Astrocyte (in vitro differentiated cells and primary cell): ENCODE measurements at regions not wholly inside any gene's neighbourhood (a gene's known extent, or its start where the extent isn't known, plus 50 kb on each side); places are given as distances from the start of the nearest gene placed in this dataset.

Source experiments
- DNase-seq: peaks from one replicate; pipeline ENCODE4 v3.0.0-alpha.2; 2010; ENCODE audit warnings: low read depth
- FAIRE-seq: peaks from 2 replicates; lab custom pipeline; 2011; peaks lifted over from hg19 to GRCh38; lab: Jason Lieb, UNC
- H2AFZ ChIP-seq: 2 replicates; pipeline ENCODE4 v1.6.0; 2012; ENCODE audit warnings: low read depth, low read length, inconsistent platforms
- H3K27ac ChIP-seq: 2 replicates; pipeline ENCODE4 v1.5.1; 2011; ENCODE audit warnings: low read depth, low read length, inconsistent platforms
- H3K27me3 ChIP-seq: 2 replicates; pipeline ENCODE4 v1.6.0; 2011; ENCODE audit warnings: low read length, inconsistent platforms; ENCODE audit not compliant: insufficient read depth
- H3K36me3 ChIP-seq: 2 replicates; pipeline ENCODE4 v1.5.1; 2011; ENCODE audit warnings: low read length, inconsistent platforms; ENCODE audit not compliant: insufficient read depth
- H3K4me1 ChIP-seq: 2 replicates; pipeline ENCODE4 v1.5.1; 2011; ENCODE audit warnings: low read length, inconsistent platforms; ENCODE audit not compliant: insufficient read depth
- H3K4me2 ChIP-seq: 2 replicates; pipeline ENCODE4 v1.6.0; 2012; ENCODE audit warnings: low read length, inconsistent platforms
- H3K4me3 ChIP-seq: 2 replicates; pipeline ENCODE4 v1.5.1; 2011; ENCODE audit warnings: low read depth, mild to moderate bottlenecking, low read length, inconsistent platforms; ENCODE audit not compliant: insufficient read depth
- H3K79me2 ChIP-seq: 2 replicates; pipeline ENCODE4 v1.6.0; 2012; ENCODE audit warnings: mild to moderate bottlenecking, low read length, inconsistent platforms; ENCODE audit not compliant: insufficient read depth
- H3K9ac ChIP-seq: 2 replicates; pipeline ENCODE4 v1.6.0; 2012; ENCODE audit warnings: mild to moderate bottlenecking, low read length, inconsistent platforms
- H3K9me3 ChIP-seq: 2 replicates; pipeline ENCODE4 v1.5.1; 2012; ENCODE audit warnings: low read depth, mild to moderate bottlenecking, low read length, inconsistent platforms; ENCODE audit not compliant: insufficient read depth
- H4K20me1 ChIP-seq: 2 replicates; pipeline ENCODE4 v1.6.0; 2012; ENCODE audit warnings: low read length, inconsistent platforms; ENCODE audit not compliant: insufficient read depth
- H3K27ac Mint-ChIP-seq: one replicate; pipeline ENCODE4 v1.8.0; 2021; ENCODE audit warnings: mild to moderate bottlenecking, mixed read lengths; ENCODE audit not compliant: unreplicated experiment
- H3K27me3 Mint-ChIP-seq: one replicate; pipeline ENCODE4 v1.8.0; 2021; ENCODE audit warnings: low read depth, mixed read lengths; ENCODE audit not compliant: unreplicated experiment
- H3K36me3 Mint-ChIP-seq: one replicate; pipeline ENCODE4 v1.8.0; 2021; ENCODE audit warnings: low read depth, mixed read lengths; ENCODE audit not compliant: unreplicated experiment
- H3K4me1 Mint-ChIP-seq: one replicate; pipeline ENCODE4 v1.8.0; 2021; ENCODE audit warnings: low read depth, mixed read lengths; ENCODE audit not compliant: unreplicated experiment
- H3K4me3 Mint-ChIP-seq: one replicate; pipeline ENCODE4 v1.8.0; 2021; ENCODE audit warnings: mild to moderate bottlenecking, moderate library complexity, mixed read lengths; ENCODE audit not compliant: unreplicated experiment
- H3K9me3 Mint-ChIP-seq: one replicate; pipeline ENCODE4 v1.8.0; 2021; ENCODE audit warnings: mild to moderate bottlenecking, mixed read lengths; ENCODE audit not compliant: unreplicated experiment
- CTCF ChIP-seq: IDR thresholded peaks from 2 replicates; pipeline ENCODE4 v1.5.1; 2011; ENCODE audit warnings: low read depth, mild to moderate bottlenecking, inconsistent platforms, low read length, moderate library complexity; ENCODE audit not compliant: insufficient read depth
- EZH2 ChIP-seq: IDR thresholded peaks from 2 replicates; pipeline ENCODE4 v1.6.1; 2012; ENCODE audit warnings: mild to moderate bottlenecking, low read length, inconsistent platforms; ENCODE audit not compliant: insufficient read depth

GRCh38 chr3:194804796-194805195 lies 119.1 kb downstream of the FAM43A start:
- H3K9ac ChIP-seq: no peak overlapping the region
- H3K4me1 ChIP-seq: peaks cover 5% of the 10 kb centered on the region
- H3K27me3 ChIP-seq: peaks cover 45% of the 10 kb centered on the region
- H3K9me3 ChIP-seq: no peaks in the 10 kb centered on the region
- Mint-ChIP-seq H3K27me3 (peaks cover 81% of the 10 kb centered on the region), H3K27ac (no peak overlapping the region), H3K4me1 (no peaks in the 10 kb centered on the region), H3K36me3 (no peaks in the 10 kb centered on the region), H3K4me3 (no peak overlapping the region), H3K9me3 (peaks cover 6% of the 10 kb centered on the region)
- FAIRE-seq: no peak
- DNase-seq: no peak
- H4K20me1 ChIP-seq: no peaks in the 10 kb centered on the region
- H3K79me2 ChIP-seq: no peaks in the 10 kb centered on the region
- TF ChIP-seq CTCF: no peak
- TF ChIP-seq EZH2: no peak
- H3K27ac ChIP-seq: no peak overlapping the region
- no peak overlapping the region for H3K4me2 ChIP-seq
- H3K4me3 ChIP-seq: no peak overlapping the region
- no peak overlapping the region for H2AFZ ChIP-seq
- no peaks in the 10 kb centered on the region for H3K36me3 ChIP-seq

GRCh38 chr3:194805546-194805945 lies 119.9 kb downstream of the FAM43A start:
- no peak overlapping the region for H3K4me3 Mint-ChIP-seq
- DNase-seq: no peak

More at GRCh38 chr3:194805546-194805945, 119.9 kb downstream of the FAM43A start:
- Mint-ChIP-seq H3K27me3 (peaks cover 81% of the 10 kb centered on the region), H3K36me3 (no peaks in the 10 kb centered on the region), H3K4me1 (no peaks in the 10 kb centered on the region), H3K9me3 (peaks cover 8% of the 10 kb centered on the region), H3K27ac (no peak overlapping the region)
- Histone ChIP-seq H4K20me1 (no peaks in the 10 kb centered on the region), H3K27me3 (peaks cover 39% of the 10 kb centered on the region), H3K4me3 (no peak overlapping the region), H3K4me1 (peaks cover 5% of the 10 kb centered on the region), H3K27ac (no peak overlapping the region), H2AFZ (no peak overlapping the region), H3K9ac (no peak overlapping the region), H3K79me2 (no peaks in the 10 kb centered on the region), H3K4me2 (no peak overlapping the region), H3K9me3 (no peaks in the 10 kb centered on the region), H3K36me3 (no peaks in the 10 kb centered on the region)
- TF ChIP-seq CTCF (no peak), EZH2 (no peak)
- no peak for FAIRE-seq
